Liver (tissue), 3 donors: ENCODE measurements at regions not wholly inside any gene's neighbourhood (a gene's known extent, or its start where the extent isn't known, plus 50 kb on each side); places are given as distances from the start of the nearest gene placed in this dataset.

ENCODE experiments used
- RXRA ChIP-seq, 2 donors: IDR thresholded peaks; 2 replicates each; pipeline ENCODE4 v1.6.1; 2017 to 2018; ENCODE audit warnings: antibody characterized with exemption in 2 of 2, mild to moderate bottlenecking in 1 of 2
- TF ChIP-seq, protein P1 (sequence below): fragments of 150-350 bp; IDR thresholded peaks from 2 replicates; pipeline ENCODE4 v1.5.1; 2017; ENCODE audit warnings: improper control_type of control experiment, low read depth, low read length; ENCODE audit not compliant: missing input control
- donor health status: healthy.
- donor health status: healthy.

DNA sequence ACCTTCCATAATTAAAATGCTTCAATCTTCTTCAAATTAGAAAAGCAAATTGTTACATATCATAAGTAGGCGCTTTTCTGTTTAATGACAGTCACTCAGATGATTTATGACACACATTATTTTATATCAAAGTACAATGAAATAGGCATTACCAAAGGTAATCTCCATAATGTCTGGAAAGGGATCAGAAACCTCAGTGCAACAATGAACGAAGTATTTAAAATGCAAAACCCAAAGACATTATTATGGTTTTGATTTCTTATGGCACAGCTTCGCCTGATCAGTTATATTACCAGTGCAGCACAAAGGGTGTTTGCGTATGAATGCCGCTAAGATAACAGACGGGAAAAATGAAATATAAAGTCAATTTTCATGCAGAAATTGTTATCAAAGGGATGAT is 162.2 kb upstream of the MEIS1 start:
- TF ChIP-seq RXRA (IDR thresholded peaks at IDR 0.05), result no peak
- TF ChIP-seq, protein P1, sequence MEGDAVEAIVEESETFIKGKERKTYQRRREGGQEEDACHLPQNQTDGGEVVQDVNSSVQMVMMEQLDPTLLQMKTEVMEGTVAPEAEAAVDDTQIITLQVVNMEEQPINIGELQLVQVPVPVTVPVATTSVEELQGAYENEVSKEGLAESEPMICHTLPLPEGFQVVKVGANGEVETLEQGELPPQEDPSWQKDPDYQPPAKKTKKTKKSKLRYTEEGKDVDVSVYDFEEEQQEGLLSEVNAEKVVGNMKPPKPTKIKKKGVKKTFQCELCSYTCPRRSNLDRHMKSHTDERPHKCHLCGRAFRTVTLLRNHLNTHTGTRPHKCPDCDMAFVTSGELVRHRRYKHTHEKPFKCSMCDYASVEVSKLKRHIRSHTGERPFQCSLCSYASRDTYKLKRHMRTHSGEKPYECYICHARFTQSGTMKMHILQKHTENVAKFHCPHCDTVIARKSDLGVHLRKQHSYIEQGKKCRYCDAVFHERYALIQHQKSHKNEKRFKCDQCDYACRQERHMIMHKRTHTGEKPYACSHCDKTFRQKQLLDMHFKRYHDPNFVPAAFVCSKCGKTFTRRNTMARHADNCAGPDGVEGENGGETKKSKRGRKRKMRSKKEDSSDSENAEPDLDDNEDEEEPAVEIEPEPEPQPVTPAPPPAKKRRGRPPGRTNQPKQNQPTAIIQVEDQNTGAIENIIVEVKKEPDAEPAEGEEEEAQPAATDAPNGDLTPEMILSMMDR, result no peak
